Tongue (tissue), 1 donor: ENCODE measurements at regions not wholly inside any gene's neighbourhood (a gene's known extent, or its start where the extent isn't known, plus 50 kb on each side); places are given as distances from the start of the nearest gene placed in this dataset.
"Not testable (repeated sequence)": the region's sequence is repeated elsewhere in the genome, so short reads cannot be mapped to it uniquely, and the experiment has no call there.

Source experiments
- DNase-seq: peaks from one replicate; pipeline ENCODE4 v3.0.0-alpha.2; 2015

DNA sequence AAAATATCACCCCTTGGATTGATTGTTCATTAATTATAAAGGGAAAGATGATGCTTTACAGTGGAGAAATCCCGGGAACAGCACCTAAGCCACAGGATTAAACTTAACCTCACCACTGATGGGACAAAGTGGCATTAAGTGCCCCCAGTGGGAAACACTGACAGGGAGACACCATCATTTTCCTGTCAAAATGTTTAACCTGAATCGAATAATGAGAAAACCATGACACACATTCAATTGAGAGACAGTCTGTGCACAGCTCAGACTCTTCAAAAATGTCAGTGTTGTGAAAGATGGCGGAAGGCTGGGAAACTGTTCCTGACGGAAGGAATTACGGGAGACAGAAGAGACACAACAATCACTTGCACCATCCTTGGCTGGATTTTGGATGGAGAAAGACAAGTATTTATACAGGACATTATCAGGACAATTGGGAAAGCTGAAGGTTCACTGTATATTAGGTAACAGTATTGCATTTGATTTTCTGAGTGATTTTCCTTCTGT is 111.8 kb upstream of the ASB18 start:
- DNase-seq = no peak

- DNase-seq = no peak
Observed at GRCh38 chr2:236376566-236377244, 112.5 kb upstream of the ASB18 start.

DNA sequence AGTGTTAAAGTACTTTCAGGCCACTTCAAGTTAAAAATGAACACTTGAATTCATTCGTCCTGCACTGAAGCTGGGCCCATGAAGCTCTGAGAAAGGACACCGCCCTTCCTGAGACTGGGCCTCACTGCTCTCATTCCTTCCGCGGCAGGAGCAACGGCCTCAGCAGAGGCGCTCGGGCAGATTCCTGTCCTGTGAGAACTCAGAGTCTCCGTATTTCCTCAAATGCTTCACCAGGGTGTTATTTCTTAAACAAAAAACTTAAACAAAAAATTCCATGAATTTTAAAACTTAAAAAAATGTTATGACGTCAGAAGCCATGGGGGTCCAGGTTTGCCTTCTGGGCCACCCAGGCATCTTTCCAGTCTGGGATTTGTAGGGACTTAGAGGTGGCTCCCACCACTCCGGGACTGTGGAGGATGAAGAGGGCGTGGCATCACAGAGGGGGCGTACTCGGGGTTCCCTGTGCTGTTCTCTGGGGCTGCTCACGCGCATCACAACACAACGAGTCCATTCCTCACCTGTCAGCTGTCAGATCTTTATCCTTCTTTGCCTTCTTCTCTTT is 115.9 kb upstream of the ASB18 start:
- DNase-seq = no peak

GRCh38 chr2:236381253-236381652 is 117.0 kb upstream of the ASB18 start:
- not testable (repeated sequence) for DNase-seq

DNA sequence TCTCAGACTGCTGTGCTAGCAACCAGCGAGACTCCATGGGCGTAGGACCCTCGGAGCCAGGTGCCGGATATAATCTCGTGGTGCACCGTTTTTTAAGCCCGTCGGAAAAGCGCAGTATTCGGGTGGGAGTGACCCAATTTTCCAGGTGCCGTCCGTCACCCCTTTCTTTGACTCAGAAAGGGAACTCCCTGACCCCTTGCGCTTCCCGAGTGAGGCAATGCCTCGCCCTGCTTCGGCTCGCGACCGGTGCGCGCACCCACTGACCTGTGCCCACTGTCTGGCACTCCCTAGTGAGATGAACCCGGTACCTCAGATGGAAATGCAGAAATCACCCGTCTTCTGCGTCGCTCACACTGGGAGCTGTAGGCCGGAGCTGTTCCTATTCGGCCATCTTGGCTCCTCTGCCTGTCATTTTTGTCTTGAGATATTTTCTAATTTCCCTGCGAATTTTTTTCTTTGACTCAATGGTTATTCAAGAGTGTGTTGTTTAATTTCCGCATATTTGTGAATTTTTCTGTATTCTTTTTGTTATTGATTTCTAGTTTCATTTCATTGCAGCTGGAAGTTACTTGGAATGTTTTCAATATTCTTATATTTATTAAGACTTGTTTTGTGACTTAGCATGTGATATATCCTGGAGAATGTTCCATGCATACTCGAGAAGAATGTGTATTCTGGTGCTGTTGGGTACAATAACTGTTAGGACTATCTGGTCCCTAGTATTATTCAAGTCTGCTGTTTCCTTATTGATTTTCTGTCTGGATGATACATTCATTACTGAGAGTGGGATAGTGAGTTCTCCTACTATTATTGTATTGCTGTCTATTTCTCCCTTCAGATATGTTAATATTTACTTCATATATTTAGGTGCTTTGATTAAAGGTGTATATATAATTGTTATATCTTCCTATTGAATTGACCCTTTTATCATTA is 125.3 kb upstream of the ASB18 start:
- DNase-seq = not testable (repeated sequence)

DNA sequence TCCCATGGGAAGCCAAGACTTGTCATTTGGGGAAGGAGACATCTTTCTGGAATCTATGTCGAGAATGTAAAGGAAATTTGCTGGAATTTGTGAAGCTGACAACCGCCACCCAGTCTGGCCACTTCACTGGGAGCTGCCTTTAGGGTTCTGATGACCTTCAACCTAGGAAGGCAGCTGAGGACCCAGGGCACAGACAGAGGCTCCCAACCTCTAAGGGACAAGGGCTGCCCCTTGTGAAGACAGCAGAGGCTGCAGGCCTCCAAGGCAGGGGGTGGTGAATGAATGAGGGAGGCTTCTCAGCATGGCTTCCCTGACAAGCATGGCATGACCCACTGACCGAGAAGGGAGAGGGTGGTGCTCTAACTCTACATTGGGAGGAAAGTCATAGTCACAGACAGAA is 128.9 kb upstream of the ASB18 start:
- no peak for DNase-seq

DNA sequence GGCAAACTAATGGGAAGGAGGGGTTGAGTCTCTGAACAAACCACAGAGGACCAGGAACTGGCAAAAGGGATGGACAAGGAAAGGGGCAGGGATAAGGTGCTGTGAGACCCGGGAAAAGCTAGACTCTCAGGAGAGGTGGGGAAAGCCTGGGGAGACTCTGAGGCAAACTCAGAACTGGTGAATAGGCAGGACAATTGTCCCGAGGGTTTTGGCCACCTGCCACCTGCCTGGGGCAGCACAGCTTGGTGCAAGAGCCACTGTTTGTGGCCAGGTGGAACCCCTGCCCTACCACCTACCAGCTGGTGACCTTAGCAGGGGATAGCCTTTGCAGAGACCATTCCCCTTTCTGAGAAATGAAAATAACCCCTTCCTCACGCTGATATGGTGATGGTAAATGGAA is 129.4 kb upstream of the ASB18 start:
- no peak for DNase-seq

DNA sequence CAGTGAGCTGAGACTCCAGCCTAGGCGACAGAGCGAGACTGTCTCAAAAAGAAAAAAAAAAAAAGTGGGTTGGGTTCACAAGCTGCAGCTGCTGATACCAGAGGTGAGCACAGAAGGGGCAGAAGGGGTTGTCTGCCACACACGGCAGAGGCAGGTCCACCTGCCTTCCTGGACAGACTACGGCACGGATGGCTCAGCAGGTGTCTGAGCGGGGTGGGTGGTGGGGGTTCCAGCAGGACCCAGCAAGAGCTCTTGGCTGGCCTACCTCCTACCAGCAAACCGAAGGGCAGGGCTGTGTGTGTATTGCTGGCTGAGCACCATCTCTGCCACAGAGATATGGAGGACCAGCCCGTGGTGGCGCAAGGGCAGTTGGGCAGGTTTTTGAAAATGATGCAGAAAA is 130.4 kb upstream of the ASB18 start:
- no peak for DNase-seq

GRCh38 chr2:236395067-236395466 is 130.9 kb upstream of the ASB18 start:
- DNase-seq = no peak

GRCh38 chr2:236396818-236397350 is 132.7 kb upstream of the ASB18 start:
- DNase-seq = no peak

DNA sequence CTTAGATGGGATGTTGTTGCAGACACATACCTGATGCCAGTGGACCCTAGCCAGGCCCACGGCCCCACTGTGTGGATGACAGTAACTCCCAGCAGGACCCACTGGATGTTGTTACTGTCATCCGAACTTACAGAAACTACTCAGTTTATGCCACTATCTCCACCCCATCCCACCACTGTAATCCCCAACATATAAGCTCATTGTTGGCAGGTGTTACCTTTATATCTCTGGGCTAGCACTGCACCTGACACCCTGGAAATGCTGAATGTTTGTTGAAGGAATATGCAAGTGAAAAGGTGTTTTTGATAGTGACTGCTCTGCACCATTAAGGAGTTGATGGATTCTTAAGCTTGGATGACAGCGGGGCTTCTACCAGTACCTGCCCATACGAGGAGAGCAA is 133.5 kb upstream of the ASB18 start:
- no peak for DNase-seq

DNA sequence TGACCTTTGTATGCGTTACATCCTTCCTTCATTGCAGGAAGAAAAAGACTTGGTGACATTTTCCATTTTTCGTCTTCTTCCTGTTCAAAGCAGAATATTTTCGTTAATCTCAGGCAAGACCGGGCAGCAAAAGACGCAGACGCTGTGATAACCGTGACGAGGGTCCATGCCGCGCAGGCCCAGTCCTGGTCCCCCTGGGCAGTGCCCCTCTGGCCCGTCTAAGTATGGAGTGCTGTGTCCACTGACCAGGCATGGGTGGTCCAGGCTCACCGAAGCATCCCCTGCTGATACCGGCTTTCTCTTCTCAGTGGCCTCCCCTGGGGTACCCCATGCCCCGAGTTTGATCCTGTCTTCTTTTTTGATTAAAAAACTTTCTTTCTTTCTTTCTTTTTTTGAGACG is 135.2 kb upstream of the ASB18 start:
- DNase-seq = no peak

DNA sequence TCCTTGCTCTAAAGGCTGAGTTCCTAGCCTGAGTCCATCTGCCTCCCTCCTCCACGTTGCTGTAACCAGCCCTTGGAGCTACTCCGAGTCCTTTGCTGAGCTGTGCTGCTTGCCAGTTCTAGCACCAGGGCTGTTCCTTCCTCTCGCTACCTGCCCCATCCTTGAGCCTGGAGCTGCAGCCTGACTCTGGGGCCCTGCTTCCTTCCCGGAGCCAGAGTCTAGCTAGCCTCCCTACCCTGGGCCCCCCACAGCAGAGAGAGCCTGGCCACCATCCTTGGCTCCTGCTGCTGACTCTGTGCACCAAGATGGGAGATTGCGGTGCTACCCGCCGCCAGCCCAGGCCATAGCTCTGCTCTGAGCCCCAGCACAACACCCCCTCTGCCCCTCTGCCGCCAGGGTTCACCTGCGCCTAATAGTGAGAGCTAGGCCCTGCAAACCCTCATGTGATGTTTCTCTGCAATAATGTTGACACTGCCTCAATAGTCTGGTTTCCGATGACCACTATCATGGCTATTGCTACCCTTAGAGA is 135.9 kb upstream of the ASB18 start:
- no peak for DNase-seq

GRCh38 chr2:236400594-236401360 is 136.6 kb upstream of the ASB18 start:
- no peak for DNase-seq

DNA sequence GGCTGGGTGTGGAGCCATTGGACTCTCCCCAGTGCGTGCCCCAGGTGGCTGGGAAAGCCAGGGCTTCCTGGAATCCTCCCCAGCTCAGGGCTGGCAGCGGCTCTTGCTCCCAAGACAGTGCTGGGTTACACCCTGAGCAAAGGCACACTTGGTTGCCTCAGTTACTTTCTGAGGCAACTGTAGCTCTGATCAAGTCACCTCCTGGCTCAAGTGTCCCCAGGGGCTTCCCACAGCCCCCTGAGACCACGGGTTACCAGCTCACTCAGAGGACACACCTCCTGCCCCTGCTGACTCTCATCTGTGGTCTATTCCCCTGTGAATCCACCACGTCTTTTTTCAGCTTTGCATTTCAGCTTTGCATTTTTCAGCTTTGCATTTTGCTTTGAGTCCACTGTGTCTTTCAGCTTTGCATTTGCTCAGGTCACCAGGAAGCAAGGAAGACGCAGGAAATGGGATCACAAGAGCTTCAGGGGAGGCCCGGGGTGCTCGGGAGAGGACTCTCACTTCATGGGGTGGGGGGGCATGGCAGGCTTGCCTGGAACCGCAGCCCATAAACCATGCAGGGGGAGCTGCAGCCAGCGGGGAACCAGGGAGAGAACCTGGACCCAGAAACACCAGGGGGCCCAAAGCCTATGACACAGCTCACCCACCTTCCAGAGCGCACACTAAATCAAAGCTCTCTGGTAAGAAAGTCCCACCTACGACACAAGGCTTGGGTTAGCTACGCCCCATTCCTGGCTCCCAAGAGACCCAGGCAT is 138.0 kb upstream of the ASB18 start:
- no peak for DNase-seq

DNA sequence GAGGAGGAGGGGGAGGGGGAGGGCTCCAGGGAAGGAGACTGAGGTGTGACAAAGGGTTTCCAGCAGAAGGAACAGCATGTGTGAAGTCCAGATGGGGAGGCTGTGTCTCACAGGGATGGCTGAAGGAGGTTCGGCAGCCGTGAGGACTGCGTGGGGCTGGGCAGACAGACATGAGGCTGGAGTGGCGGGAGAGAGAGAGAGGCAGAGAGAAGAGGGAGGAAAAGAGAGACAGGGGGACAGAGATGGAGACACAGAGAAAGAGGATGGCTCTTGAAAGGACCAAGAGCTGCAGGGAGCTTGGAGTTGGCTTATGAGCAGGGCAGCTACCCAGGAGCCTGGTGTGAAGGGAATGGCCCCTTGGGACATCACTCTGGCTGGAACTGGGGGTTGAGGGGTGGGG is 138.9 kb upstream of the ASB18 start:
- no peak for DNase-seq

DNA sequence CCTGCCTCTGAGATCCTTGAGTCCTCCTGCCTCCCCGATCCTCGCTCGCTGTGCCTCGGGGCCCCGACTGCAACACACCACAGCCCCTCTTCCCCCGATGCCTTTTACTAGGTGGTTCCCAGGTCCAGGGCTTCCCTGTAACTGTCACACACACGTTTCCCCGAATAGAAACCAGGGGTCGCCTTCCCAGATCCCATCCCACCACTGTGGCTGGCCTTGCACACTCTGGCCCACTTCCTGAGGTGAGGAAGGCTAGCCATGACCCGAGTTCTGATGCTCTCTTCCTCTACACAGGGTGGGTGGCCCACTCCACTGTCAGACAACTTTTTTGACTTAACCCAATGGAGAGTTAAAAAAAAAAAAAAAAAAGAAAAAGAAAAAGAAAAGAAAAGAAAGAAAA is 139.6 kb upstream of the ASB18 start:
- DNase-seq = no peak

GRCh38 chr2:236404346-236404745 is 140.1 kb upstream of the ASB18 start:
- DNase-seq = no peak

DNA sequence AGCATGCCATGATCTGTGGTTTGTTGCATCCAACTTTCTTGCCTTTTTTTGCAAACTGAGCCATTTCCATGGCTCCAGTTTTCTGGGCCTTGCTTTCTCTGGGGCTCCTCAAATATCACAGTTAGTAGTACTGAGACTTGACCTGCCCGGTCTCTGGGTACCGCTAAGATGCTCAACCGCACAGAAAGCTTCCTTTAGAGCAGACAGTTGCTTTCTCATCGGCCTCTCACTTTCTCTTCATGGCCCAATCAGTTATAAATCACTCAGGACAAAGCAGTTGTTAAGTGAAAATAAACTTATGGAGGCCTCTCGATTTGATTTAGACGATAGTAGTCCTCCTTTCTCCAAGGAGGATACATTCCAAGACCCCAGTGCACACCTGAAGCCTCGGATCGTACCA is 141.2 kb upstream of the ASB18 start:
- no peak for DNase-seq

DNA sequence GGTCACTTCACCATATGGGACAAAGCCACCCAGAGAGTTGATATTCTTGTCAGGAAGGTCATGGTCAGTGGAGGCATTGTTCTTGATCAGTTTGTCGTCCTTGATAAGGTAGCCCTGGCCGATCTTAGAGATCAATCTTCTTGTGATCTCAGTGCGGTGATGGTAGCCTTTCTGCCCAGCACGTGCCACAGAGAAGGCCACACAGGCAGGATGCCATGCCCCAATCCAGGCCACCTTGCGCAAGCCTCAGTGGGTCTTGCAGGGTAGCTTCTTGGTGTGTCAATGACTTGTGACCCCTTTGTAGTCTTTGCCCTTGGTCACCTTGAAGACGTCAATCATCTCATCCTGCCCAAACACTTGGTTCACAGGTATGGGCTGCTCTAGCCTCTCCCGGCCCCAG is 143.9 kb upstream of the ASB18 start:
- DNase-seq = no peak

- DNase-seq = no peak
Observed at GRCh38 chr2:236408786-236409185, 144.6 kb upstream of the ASB18 start.
